Liver (tissue), 3 donors: ENCODE measurements at regions not wholly inside any gene's neighbourhood (a gene's known extent, or its start where the extent isn't known, plus 50 kb on each side); places are given as distances from the start of the nearest gene placed in this dataset.

Experiments used
- CTCF ChIP-seq: fragments of 150-350 bp; IDR thresholded peaks from 2 replicates; pipeline ENCODE4 v1.5.1; 2017; ENCODE audit warnings: improper control_type of control experiment, low read depth, low read length; ENCODE audit not compliant: missing input control
- FOXA1 ChIP-seq: IDR thresholded peaks from 2 replicates; pipeline ENCODE4 v1.6.1; 2016; ENCODE audit warnings: antibody characterized with exemption
- GABPA ChIP-seq, 2 donors: IDR thresholded peaks in 1 of 2; conservative IDR thresholded peaks in 1 of 2; 2 replicates each; pipeline ENCODE4 v1.6.1; 2016; ENCODE audit warnings: antibody characterized with exemption in 2 of 2, mild to moderate bottlenecking in 1 of 2, moderate library complexity in 1 of 2
- JUND ChIP-seq, 2 donors: IDR thresholded peaks; 2 replicates each; pipeline ENCODE4 v1.6.1; 2016; ENCODE audit warnings: antibody characterized with exemption in 2 of 2
- RXRA ChIP-seq, 2 donors: IDR thresholded peaks; 2 replicates each; pipeline ENCODE4 v1.6.1; 2017 to 2018; ENCODE audit warnings: antibody characterized with exemption in 2 of 2, mild to moderate bottlenecking in 1 of 2
- SP1 ChIP-seq: IDR thresholded peaks from 2 replicates; pipeline ENCODE4 v1.6.1; 2018; ENCODE audit warnings: antibody characterized with exemption, mild to moderate bottlenecking
- TAF1 ChIP-seq: conservative IDR thresholded peaks from 2 replicates; pipeline ENCODE4 v1.6.1; 2016; ENCODE audit warnings: antibody characterized with exemption, mild to moderate bottlenecking
- YY1 ChIP-seq: IDR thresholded peaks from 2 replicates; pipeline ENCODE4 v1.6.1; 2016; ENCODE audit warnings: antibody characterized with exemption, mild to moderate bottlenecking
- TF ChIP-seq, protein P1 (sequence below): IDR thresholded peaks from 2 replicates; pipeline ENCODE4 v1.6.1; 2016; ENCODE audit warnings: antibody characterized with exemption
- TF ChIP-seq, protein P2 (sequence below): IDR thresholded peaks from 2 replicates; pipeline ENCODE4 v1.6.1; 2016; ENCODE audit warnings: antibody characterized with exemption, mild to moderate bottlenecking
- TF ChIP-seq, protein P3 (sequence below): IDR thresholded peaks from 2 replicates; pipeline ENCODE4 v1.6.1; 2016; ENCODE audit warnings: antibody characterized with exemption
- donor health status: healthy.
- donor health status: healthy.

GRCh38 chr9:93892748-93893147, 62.4 kb downstream of the BARX1 start:
- TF ChIP-seq CTCF (no peak), JUND (IDR thresholded peaks at IDR 0.05) (no peak), FOXA1 (no peak), YY1 (no peak), TAF1 (no peak), SP1 (no peak), RXRA (IDR thresholded peaks at IDR 0.05) (no peak), GABPA (IDR thresholded peaks at IDR 0.05 in 1 of 2, conservative IDR thresholded peaks at IDR 0.05 in 1 of 2) (no peak)
- TF ChIP-seq, protein P1, sequence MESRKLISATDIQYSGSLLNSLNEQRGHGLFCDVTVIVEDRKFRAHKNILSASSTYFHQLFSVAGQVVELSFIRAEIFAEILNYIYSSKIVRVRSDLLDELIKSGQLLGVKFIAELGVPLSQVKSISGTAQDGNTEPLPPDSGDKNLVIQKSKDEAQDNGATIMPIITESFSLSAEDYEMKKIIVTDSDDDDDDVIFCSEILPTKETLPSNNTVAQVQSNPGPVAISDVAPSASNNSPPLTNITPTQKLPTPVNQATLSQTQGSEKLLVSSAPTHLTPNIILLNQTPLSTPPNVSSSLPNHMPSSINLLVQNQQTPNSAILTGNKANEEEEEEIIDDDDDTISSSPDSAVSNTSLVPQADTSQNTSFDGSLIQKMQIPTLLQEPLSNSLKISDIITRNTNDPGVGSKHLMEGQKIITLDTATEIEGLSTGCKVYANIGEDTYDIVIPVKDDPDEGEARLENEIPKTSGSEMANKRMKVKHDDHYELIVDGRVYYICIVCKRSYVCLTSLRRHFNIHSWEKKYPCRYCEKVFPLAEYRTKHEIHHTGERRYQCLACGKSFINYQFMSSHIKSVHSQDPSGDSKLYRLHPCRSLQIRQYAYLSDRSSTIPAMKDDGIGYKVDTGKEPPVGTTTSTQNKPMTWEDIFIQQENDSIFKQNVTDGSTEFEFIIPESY: no peak
- TF ChIP-seq, protein P2, sequence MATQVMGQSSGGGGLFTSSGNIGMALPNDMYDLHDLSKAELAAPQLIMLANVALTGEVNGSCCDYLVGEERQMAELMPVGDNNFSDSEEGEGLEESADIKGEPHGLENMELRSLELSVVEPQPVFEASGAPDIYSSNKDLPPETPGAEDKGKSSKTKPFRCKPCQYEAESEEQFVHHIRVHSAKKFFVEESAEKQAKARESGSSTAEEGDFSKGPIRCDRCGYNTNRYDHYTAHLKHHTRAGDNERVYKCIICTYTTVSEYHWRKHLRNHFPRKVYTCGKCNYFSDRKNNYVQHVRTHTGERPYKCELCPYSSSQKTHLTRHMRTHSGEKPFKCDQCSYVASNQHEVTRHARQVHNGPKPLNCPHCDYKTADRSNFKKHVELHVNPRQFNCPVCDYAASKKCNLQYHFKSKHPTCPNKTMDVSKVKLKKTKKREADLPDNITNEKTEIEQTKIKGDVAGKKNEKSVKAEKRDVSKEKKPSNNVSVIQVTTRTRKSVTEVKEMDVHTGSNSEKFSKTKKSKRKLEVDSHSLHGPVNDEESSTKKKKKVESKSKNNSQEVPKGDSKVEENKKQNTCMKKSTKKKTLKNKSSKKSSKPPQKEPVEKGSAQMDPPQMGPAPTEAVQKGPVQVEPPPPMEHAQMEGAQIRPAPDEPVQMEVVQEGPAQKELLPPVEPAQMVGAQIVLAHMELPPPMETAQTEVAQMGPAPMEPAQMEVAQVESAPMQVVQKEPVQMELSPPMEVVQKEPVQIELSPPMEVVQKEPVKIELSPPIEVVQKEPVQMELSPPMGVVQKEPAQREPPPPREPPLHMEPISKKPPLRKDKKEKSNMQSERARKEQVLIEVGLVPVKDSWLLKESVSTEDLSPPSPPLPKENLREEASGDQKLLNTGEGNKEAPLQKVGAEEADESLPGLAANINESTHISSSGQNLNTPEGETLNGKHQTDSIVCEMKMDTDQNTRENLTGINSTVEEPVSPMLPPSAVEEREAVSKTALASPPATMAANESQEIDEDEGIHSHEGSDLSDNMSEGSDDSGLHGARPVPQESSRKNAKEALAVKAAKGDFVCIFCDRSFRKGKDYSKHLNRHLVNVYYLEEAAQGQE: no peak
- TF ChIP-seq, protein P3, sequence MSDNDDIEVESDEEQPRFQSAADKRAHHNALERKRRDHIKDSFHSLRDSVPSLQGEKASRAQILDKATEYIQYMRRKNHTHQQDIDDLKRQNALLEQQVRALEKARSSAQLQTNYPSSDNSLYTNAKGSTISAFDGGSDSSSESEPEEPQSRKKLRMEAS: no peak
